Hepatocyte (in vitro differentiated cells): ENCODE measurements at regions not wholly inside any gene's neighbourhood (a gene's known extent, or its start where the extent isn't known, plus 50 kb on each side); places are given as distances from the start of the nearest gene placed in this dataset.

Experiments
- CTCF ChIP-seq: fragments of 200-600 bp; sonication (generic); IDR thresholded peaks from 2 replicates; pipeline ENCODE4 v1.5.1; 2016; ENCODE audit warnings: antibody characterized with exemption, mild to moderate bottlenecking; ENCODE audit not compliant: poor library complexity
- EZH2 ChIP-seq: fragments of 200-600 bp; sonication (generic); IDR thresholded peaks from 2 replicates; pipeline ENCODE4 v1.6.1; 2016; ENCODE audit warnings: antibody characterized with exemption, mild to moderate bottlenecking, borderline replicate concordance
- EZH2phosphoT487 ChIP-seq: fragments of 200-600 bp; sonication (generic); IDR thresholded peaks from one replicate; pipeline ENCODE4 v1.6.1; 2018; ENCODE audit warnings: antibody characterized with exemption, mild to moderate bottlenecking, low read depth, moderate library complexity; ENCODE audit not compliant: unreplicated experiment, severe bottlenecking

DNA sequence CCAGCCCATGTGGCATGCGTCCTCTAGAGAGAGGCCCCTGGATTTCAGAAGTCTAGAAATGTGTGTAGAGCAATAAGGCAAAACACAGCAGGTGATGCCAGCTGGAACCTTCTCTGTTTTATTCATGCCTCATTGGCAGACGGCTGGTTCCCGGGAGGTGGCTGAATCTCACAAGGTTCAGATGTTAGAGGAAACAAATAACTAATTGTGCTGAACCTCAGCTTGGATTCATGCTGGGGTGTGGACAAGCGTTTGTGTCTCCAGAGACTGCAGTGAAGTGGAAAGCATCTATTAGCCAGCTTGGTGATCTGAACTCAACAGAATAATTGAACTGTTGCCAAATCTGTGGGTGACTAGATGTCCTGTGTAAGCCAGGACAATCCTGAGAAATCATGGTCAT lies 131.1 kb upstream of the NR4A3 start:
- TF ChIP-seq CTCF (no peak), EZH2 (no peak), EZH2phosphoT487 (no peak)
